NCI-H446 (cell line): ENCODE measurements at regions not wholly inside any gene's neighbourhood (a gene's known extent, or its start where the extent isn't known, plus 50 kb on each side); places are given as distances from the start of the nearest gene placed in this dataset.
"Not testable (repeated sequence)": the region's sequence is repeated elsewhere in the genome, so short reads cannot be mapped to it uniquely, and the experiment has no call there.

Experiments
- DNase-seq, 2 experiments: peaks; one replicate each; lab custom pipeline; 2025; lab: John Stamatoyannopoulos, UW

GRCh38 chr21:33993286-33994231 lies 78.0 kb upstream of the ATP5PO start:
- DNase-seq: no peak

- DNase-seq: not testable (repeated sequence)
Observed at GRCh38 chr21:33992412-33992811, 76.8 kb upstream of the ATP5PO start.

GRCh38 chr21:33991133-33991532 lies 75.5 kb upstream of the ATP5PO start:
- DNase-seq: no peak

- no peak for DNase-seq
Observed at GRCh38 chr21:33989440-33989839, 73.8 kb upstream of the ATP5PO start.

- DNase-seq: no peak
Observed at GRCh38 chr21:33988237-33989017, 72.8 kb upstream of the ATP5PO start.

- DNase-seq: no peak
Observed at GRCh38 chr21:33987461-33987860, 71.9 kb upstream of the ATP5PO start.

GRCh38 chr21:33985117-33986050 lies 69.8 kb upstream of the ATP5PO start:
- no peak for DNase-seq

- DNase-seq: no peak
Observed at GRCh38 chr21:33984021-33984481, 68.4 kb upstream of the ATP5PO start.

- no peak for DNase-seq
Observed at GRCh38 chr21:33981391-33982101, 65.9 kb upstream of the ATP5PO start.

GRCh38 chr21:33980276-33980916 lies 64.8 kb upstream of the ATP5PO start:
- no peak for DNase-seq

- no peak for DNase-seq
Observed at GRCh38 chr21:33978585-33978984, 63.0 kb upstream of the ATP5PO start.

- no peak for DNase-seq
Observed at GRCh38 chr21:33977721-33978369, 62.2 kb upstream of the ATP5PO start.

- no peak for DNase-seq
Observed at GRCh38 chr21:33977017-33977720, 61.6 kb upstream of the ATP5PO start.

- DNase-seq: no peak
Observed at GRCh38 chr21:33976082-33977016, 60.7 kb upstream of the ATP5PO start.

- DNase-seq: no peak
Observed at GRCh38 chr21:33975548-33976081, 60.0 kb upstream of the ATP5PO start.

GRCh38 chr21:33974513-33975468 lies 59.2 kb upstream of the ATP5PO start:
- no peak for DNase-seq

GRCh38 chr21:33973268-33973667 lies 57.7 kb upstream of the ATP5PO start:
- no peak for DNase-seq
